ENCODE measurements at regions not wholly inside any gene's neighbourhood (a gene's known extent, or its start where the extent isn't known, plus 50 kb on each side); places are given as distances from the start of the nearest gene placed in this dataset.
A peak's percentile ranks its signal among the peaks of the same experiment; 100 is the strongest.

- no peaks in the 10 kb centered on the region for H3K27me3 ChIP-seq (ENCODE audit: control insufficient read depth, insufficient read depth, low read length)
- H3K4me2 ChIP-seq (ENCODE audit: extremely low read depth, insufficient read depth, low read length), result no peak overlapping the region
- H3K79me2 ChIP-seq (ENCODE audit: control insufficient read depth, insufficient read depth, low read length), result no peaks in the 10 kb centered on the region
- no peak overlapping the region for H3K4me3 ChIP-seq (replicated peaks in 1 of 4; ENCODE audit: control extremely low read depth in 1 of 4, insufficient read depth in 1 of 4, low read depth in 3 of 4, low read length in 4 of 4)
- no peak overlapping the region for H3K9ac ChIP-seq (ENCODE audit: insufficient read depth, low read length)
- no peak for DNase-seq (ENCODE audit: low read depth in 2 of 2)
- H3K36me3 ChIP-seq (ENCODE audit: control insufficient read depth, insufficient read depth, low read length), result no peaks in the 10 kb centered on the region
- TF ChIP-seq CTCF (conservative IDR thresholded peaks at IDR 0.05 in 1 of 2, IDR thresholded peaks at IDR 0.05 in 1 of 2; ENCODE audit: low read depth in 1 of 2, low read length in 2 of 2) (no peak), EZH2 (IDR thresholded peaks at IDR 0.05; ENCODE audit: low read length, missing control alignments) (no peak)
- no peaks in the 10 kb centered on the region for H3K9me3 ChIP-seq (ENCODE audit: control insufficient read depth, insufficient read depth, low read depth, low read length)
- H2AFZ ChIP-seq (ENCODE audit: low read length), result no peak overlapping the region
- no peak overlapping the region for H3K27ac ChIP-seq (ENCODE audit: insufficient read depth, low read length)
- peaks cover 2% of the 10 kb centered on the region for H3K4me1 ChIP-seq (ENCODE audit: control insufficient read depth, extremely low read depth, insufficient read depth, low read length)
- no peaks in the 10 kb centered on the region for H4K20me1 ChIP-seq (ENCODE audit: control insufficient read depth, extremely low read depth, insufficient read depth, low read length)
These were observed 120.3 kb downstream of the RAP2B start for GRCh38 chr3:153282355-153282754.

GRCh38 chr3:153284282-153284938 lies 122.4 kb downstream of the RAP2B start:
- Histone ChIP-seq H3K79me2 (ENCODE audit: control insufficient read depth, insufficient read depth, low read length) (no peaks in the 10 kb centered on the region), H3K9me3 (ENCODE audit: control insufficient read depth, insufficient read depth, low read depth, low read length) (no peaks in the 10 kb centered on the region), H3K27ac (ENCODE audit: insufficient read depth, low read length) (peak overlapping the region; percentile 73), H3K36me3 (ENCODE audit: control insufficient read depth, insufficient read depth, low read length) (no peaks in the 10 kb centered on the region), H2AFZ (ENCODE audit: low read length) (peak overlapping the region; percentile 11), H3K27me3 (ENCODE audit: control insufficient read depth, insufficient read depth, low read length) (no peaks in the 10 kb centered on the region), H3K9ac (ENCODE audit: insufficient read depth, low read length) (no peak overlapping the region), H4K20me1 (ENCODE audit: control insufficient read depth, extremely low read depth, insufficient read depth, low read length) (no peaks in the 10 kb centered on the region), H3K4me2 (ENCODE audit: extremely low read depth, insufficient read depth, low read length) (peak overlapping the region; percentile 65), H3K4me1 (ENCODE audit: control insufficient read depth, extremely low read depth, insufficient read depth, low read length) (peaks cover 2% of the 10 kb centered on the region), H3K4me3 (replicated peaks in 1 of 4; ENCODE audit: control extremely low read depth in 1 of 4, insufficient read depth in 1 of 4, low read depth in 3 of 4, low read length in 4 of 4) (no peak overlapping the region)
- TF ChIP-seq CTCF (conservative IDR thresholded peaks at IDR 0.05 in 1 of 2, IDR thresholded peaks at IDR 0.05 in 1 of 2; ENCODE audit: low read depth in 1 of 2, low read length in 2 of 2) (no peak), EZH2 (IDR thresholded peaks at IDR 0.05; ENCODE audit: low read length, missing control alignments) (no peak)
- peak; percentile 91 to 94 for DNase-seq (ENCODE audit: low read depth in 2 of 2)

- Histone ChIP-seq H3K4me1 (ENCODE audit: control insufficient read depth, extremely low read depth, insufficient read depth, low read length) (peaks cover 2% of the 10 kb centered on the region), H3K4me3 (replicated peaks in 1 of 4; ENCODE audit: control extremely low read depth in 1 of 4, insufficient read depth in 1 of 4, low read depth in 3 of 4, low read length in 4 of 4) (no peak overlapping the region), H3K27ac (ENCODE audit: insufficient read depth, low read length) (peak overlapping the region; percentile 73), H3K9me3 (ENCODE audit: control insufficient read depth, insufficient read depth, low read depth, low read length) (no peaks in the 10 kb centered on the region), H3K27me3 (ENCODE audit: control insufficient read depth, insufficient read depth, low read length) (no peaks in the 10 kb centered on the region), H3K79me2 (ENCODE audit: control insufficient read depth, insufficient read depth, low read length) (no peaks in the 10 kb centered on the region), H4K20me1 (ENCODE audit: control insufficient read depth, extremely low read depth, insufficient read depth, low read length) (no peaks in the 10 kb centered on the region), H3K4me2 (ENCODE audit: extremely low read depth, insufficient read depth, low read length) (peak overlapping the region; percentile 39), H3K36me3 (ENCODE audit: control insufficient read depth, insufficient read depth, low read length) (no peaks in the 10 kb centered on the region), H2AFZ (ENCODE audit: low read length) (peak overlapping the region; percentile 67), H3K9ac (ENCODE audit: insufficient read depth, low read length) (no peak overlapping the region)
- peak; percentile 22 to 34 for DNase-seq (ENCODE audit: low read depth in 2 of 2)
- TF ChIP-seq CTCF (conservative IDR thresholded peaks at IDR 0.05 in 1 of 2, IDR thresholded peaks at IDR 0.05 in 1 of 2; ENCODE audit: low read depth in 1 of 2, low read length in 2 of 2) (peak in 1 of 2 donors; percentile 19), EZH2 (IDR thresholded peaks at IDR 0.05; ENCODE audit: low read length, missing control alignments) (no peak)
These were observed 123.2 kb downstream of the RAP2B start for GRCh38 chr3:153285194-153285641.

All from fibroblast of lung (primary cell).